Retinal pigment epithelial cell (primary cell): ENCODE measurements at regions not wholly inside any gene's neighbourhood (a gene's known extent, or its start where the extent isn't known, plus 50 kb on each side); places are given as distances from the start of the nearest gene placed in this dataset.

Experiments used
- DNase-seq: peaks from one replicate; pipeline ENCODE4 v3.0.0-alpha.2; 2010; ENCODE audit warnings: low read depth
- H3K4me3 ChIP-seq: 2 replicates; pipeline ENCODE4 v1.5.1; 2011; ENCODE audit warnings: mild to moderate bottlenecking, low read length, control low read depth, moderate library complexity
- TF ChIP-seq, protein P1 (sequence below): conservative IDR thresholded peaks from 2 replicates; pipeline ENCODE4 v1.5.1; 2011; ENCODE audit warnings: low read depth, low read length, control low read depth, inconsistent platforms

DNA sequence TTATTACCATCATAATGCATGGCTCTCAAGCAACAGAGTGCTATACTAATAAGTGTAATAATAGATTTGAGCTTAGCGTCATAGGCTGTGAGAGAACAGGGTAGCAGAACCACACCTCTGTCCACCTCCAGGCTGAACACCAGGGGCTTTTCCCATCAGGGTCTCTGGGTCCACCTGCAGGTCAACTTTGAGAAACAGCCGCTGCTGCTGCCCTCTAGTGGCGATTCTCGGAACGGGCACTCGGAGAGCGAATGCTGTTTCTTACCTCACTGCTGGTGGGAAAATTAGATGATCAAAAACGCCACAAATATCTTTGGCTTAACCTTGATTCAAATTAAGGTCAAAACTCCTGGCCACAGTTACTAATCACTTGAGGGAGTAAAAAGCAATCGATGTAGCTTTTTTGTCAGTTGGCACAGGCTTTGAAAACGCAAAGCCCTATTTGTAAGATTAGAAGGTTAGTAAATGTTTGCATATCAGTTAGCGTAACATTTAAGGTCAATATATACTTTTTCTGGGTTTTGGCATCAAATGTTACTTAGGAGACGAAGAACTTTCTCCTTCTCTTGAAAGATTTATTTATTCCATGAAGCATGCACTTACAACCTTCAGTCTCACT, 127.9 kb upstream of the TMEM132D start:
- H3K4me3 ChIP-seq = no peak overlapping the region
- DNase-seq = no peak
- TF ChIP-seq, protein P1, sequence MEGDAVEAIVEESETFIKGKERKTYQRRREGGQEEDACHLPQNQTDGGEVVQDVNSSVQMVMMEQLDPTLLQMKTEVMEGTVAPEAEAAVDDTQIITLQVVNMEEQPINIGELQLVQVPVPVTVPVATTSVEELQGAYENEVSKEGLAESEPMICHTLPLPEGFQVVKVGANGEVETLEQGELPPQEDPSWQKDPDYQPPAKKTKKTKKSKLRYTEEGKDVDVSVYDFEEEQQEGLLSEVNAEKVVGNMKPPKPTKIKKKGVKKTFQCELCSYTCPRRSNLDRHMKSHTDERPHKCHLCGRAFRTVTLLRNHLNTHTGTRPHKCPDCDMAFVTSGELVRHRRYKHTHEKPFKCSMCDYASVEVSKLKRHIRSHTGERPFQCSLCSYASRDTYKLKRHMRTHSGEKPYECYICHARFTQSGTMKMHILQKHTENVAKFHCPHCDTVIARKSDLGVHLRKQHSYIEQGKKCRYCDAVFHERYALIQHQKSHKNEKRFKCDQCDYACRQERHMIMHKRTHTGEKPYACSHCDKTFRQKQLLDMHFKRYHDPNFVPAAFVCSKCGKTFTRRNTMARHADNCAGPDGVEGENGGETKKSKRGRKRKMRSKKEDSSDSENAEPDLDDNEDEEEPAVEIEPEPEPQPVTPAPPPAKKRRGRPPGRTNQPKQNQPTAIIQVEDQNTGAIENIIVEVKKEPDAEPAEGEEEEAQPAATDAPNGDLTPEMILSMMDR = peak; percentile 89

DNA sequence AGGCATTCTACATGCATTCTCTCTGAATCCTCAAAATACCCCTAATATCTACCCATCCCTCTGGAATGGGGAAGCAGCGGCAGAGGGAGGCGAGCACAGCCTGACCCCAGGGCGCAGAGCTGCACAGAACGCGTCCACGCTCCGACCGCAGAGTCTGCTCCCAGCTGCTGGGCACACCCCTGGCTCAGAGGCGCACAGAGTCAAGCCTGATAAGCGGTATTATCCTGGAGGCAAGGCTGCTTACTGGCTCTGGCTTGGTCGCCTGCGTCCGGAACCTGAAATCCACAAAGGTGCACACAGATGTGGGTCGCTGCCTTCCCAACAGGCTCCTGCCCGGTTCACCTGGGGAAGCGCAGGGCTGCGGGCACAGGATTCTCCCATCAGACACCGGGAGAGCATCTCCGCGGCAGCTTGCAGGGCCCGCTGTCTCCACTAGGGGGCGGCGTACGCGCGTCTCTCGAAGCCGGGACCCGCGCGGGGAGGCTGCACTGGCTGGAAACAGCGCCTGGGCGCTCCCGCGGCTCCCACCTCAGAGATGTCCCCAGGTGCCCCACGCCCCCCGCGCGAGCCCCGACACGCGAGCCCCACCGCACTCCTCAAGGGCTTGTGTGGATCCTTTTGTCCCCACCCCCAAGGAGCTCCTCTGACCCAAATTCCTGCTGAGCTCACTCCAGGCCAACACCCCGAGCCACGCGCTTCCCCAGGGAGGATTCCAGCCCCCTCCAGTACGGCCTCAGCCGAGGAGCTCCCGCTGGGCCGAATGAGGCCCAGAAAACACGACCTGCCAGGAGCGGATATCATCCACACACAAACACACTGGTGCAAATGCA, 120.1 kb upstream of the FZD10 start:
- DNase-seq = no peak
- no peak overlapping the region for H3K4me3 ChIP-seq

DNA sequence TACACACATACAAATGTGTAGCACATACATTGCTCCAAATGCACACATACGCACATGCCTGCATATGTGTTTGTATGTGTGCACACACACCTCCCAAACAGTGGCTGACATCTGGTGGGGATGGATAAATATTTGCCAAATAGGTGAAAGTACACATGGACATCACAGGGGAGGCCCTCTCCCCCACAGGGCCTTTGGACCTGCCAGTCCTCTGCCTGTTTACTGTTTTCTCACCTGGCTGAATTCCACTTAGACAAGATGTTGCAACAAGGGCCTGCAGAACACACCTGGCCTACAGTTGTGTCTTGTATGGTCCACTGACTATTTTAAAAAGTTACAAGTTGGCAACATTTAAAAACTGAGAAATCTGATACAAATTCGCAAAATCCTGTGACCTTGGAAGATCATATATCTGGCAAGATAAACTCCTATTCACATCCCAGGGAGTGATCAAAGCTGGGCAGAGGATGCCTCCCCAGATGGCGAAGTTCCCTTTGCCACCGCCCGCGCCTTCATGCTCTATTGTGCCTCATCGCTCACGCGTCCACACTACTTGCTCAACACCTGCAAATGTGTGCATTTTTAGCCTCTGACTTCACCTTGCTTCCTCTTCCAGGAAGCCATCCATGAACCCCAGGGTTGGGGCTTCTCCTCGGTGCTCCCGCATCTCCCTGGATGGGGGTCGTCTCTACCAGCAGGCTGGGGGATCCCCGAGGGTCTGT, 118.4 kb upstream of the FZD10 start:
- no peak for DNase-seq
- TF ChIP-seq, protein P1 = no peak
- no peak overlapping the region for H3K4me3 ChIP-seq

More for the DNA sequence above, 120.1 kb upstream of the FZD10 start:
- TF ChIP-seq, protein P1 = peak; percentile 27

DNA sequence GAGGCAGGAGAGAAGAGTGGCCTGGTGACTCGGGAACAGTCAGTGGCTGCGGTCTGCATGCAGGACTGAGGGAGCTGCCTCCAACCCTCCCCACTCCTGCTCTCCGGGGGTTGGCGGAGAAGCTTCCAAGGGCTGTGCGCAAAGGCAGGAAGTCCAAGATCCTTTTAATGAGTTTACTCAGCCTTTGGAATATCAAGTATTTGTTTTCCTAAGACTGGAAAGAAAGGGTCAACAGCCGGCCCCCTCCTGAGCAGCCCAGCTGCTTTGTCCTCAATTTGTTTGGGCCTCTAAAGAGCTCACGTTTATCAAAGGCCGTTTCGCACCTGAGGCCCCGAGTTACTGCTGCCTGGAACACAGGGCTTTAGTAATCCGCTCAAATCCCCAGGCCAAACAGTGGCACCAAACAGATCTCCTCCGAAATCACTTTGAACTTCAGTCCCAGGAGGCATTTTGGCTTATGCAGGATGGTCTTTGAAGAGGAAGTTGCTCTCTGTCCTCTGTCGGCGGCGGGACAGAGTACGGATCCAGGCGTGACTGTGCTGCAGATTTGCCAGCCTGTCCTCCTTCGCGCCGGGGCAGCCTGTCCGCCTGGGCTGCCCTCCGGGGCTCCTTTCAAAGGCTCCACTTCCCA, 117.2 kb upstream of the FZD10 start:
- TF ChIP-seq, protein P1 = no peak
- DNase-seq = no peak
- H3K4me3 ChIP-seq = no peak overlapping the region

DNA sequence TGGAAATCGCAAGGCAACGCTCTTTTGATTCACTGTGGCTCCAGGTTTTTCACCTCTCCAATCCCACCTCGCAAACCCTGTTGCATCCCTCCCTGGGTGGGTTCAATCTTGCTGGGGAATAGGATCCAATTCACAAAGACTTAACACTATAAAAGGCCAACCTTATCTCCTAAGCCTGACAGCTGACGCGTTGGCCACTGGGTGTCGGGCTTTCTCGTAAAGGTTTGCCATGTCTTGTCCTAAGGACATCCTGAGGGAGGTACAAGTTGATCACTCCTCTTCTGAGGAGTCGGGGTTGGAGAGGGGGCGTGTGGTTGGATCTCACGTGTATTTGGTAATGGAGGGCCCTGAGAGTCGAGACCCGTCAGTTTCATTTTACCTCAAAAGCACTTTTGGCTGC, 112.6 kb upstream of the FZD10 start:
- H3K4me3 ChIP-seq = no peak overlapping the region
- TF ChIP-seq, protein P1 = no peak
- no peak for DNase-seq

DNA sequence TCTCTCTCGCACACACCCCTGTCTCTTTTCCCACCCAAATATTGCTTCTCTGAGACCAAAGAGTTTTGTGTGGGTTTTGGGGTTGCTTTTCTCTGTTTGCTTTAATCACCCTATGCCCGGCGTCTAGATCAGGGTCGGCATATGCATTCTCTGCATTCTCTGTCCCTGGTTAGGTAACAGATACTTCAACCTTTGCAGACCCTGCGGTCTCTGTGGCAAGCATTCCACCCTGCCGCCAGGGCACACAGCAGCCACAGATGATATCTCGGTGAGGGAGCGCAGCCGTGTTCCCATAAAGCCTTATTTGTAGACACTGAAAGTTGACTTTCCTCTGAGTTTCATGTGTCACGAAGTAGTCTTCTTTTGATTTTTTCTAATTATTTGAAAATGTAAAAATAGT, 110.4 kb upstream of the FZD10 start:
- TF ChIP-seq, protein P1 = no peak
- DNase-seq = no peak
- no peak overlapping the region for H3K4me3 ChIP-seq
